ENCODE measurements at regions not wholly inside any gene's neighbourhood (a gene's known extent, or its start where the extent isn't known, plus 50 kb on each side); places are given as distances from the start of the nearest gene placed in this dataset.

- TF ChIP-seq CTCF (optimal IDR thresholded peaks at IDR 0.05 in 1 of 3, IDR thresholded peaks at IDR 0.05 in 1 of 3, conservative IDR thresholded peaks at IDR 0.05 in 1 of 3; ENCODE audit: extremely low read depth in 1 of 3, insufficient read depth in 2 of 3, low read length in 3 of 3) (no peak), EZH2 (IDR thresholded peaks at IDR 0.05; ENCODE audit: low read length) (no peak)
These were observed 462.9 kb downstream of the DMRT2 start for GRCh38 chr9:1513105-1513504.
